NCI-H1105 (cell line): ENCODE measurements at regions not wholly inside any gene's neighbourhood (a gene's known extent, or its start where the extent isn't known, plus 50 kb on each side); places are given as distances from the start of the nearest gene placed in this dataset.

Experiments used
- DNase-seq: peaks from one replicate; lab custom pipeline; 2025; lab: John Stamatoyannopoulos, UW

GRCh38 chr17:36728030-36728991 is 126.9 kb downstream of the MRM1 start:
- no peak for DNase-seq

- no peak for DNase-seq
Measured at GRCh38 chr17:36730095-36730808, 128.9 kb downstream of the MRM1 start.

GRCh38 chr17:36730857-36731490 is 129.6 kb downstream of the MRM1 start:
- DNase-seq: peak; percentile 92

GRCh38 chr17:36731811-36732210 is 130.4 kb downstream of the MRM1 start:
- DNase-seq: peak; percentile 79

- no peak for DNase-seq
Measured at GRCh38 chr17:36732351-36732750, 131.0 kb downstream of the MRM1 start.

GRCh38 chr17:36736201-36737156 is 135.1 kb downstream of the MRM1 start:
- no peak for DNase-seq

- no peak for DNase-seq
Measured at GRCh38 chr17:36739208-36739607, 137.8 kb downstream of the MRM1 start.

- no peak for DNase-seq
Measured at GRCh38 chr17:36740157-36740556, 138.8 kb downstream of the MRM1 start.

- no peak for DNase-seq
Measured at GRCh38 chr17:36741019-36741902, 139.9 kb downstream of the MRM1 start.

GRCh38 chr17:36742267-36743000 is 141.1 kb downstream of the MRM1 start:
- DNase-seq: no peak

- no peak for DNase-seq
Measured at GRCh38 chr17:36743130-36743529, 141.7 kb downstream of the MRM1 start.

- DNase-seq: no peak
Measured at GRCh38 chr17:36746381-36747053, 145.1 kb downstream of the MRM1 start.

- no peak for DNase-seq
Measured at GRCh38 chr17:36747861-36748260, 146.5 kb downstream of the MRM1 start.

- DNase-seq: no peak
Measured at GRCh38 chr17:36748272-36748671, 146.9 kb downstream of the MRM1 start.

- DNase-seq: no peak
Measured at GRCh38 chr17:36749493-36749892, 148.1 kb downstream of the MRM1 start.

GRCh38 chr17:36750316-36750885 is 149.0 kb downstream of the MRM1 start:
- DNase-seq: no peak

GRCh38 chr17:36752096-36752888 is 150.9 kb downstream of the MRM1 start:
- DNase-seq: no peak

GRCh38 chr17:36755586-36755985 is 154.2 kb downstream of the MRM1 start:
- peak; percentile 2 for DNase-seq
